Stomach (tissue), 4 donors: ENCODE measurements at regions not wholly inside any gene's neighbourhood (a gene's known extent, or its start where the extent isn't known, plus 50 kb on each side); places are given as distances from the start of the nearest gene placed in this dataset.

ENCODE experiments used
- POLR2A ChIP-seq, 4 donors: fragments of 450-650 bp; IDR thresholded peaks; one replicate each; pipeline ENCODE4 v1.6.1; 2016; ENCODE audit warnings: antibody characterized with exemption in 4 of 4, control low read depth in 2 of 4, mild to moderate bottlenecking in 1 of 4, moderate library complexity in 1 of 4
- TF ChIP-seq, protein P1 (sequence below), 7 experiments: fragments of 450-650 bp in 4 of 7; fragments of 200-600 bp in 3 of 7; sonication (generic) in 3 of 7; IDR thresholded peaks; one replicate each; pipeline ENCODE4 v1.5.1; 2016 to 2019; ENCODE audit warnings: antibody characterized with exemption in 7 of 7, control low read depth in 2 of 7, mild to moderate bottlenecking in 1 of 7

DNA sequence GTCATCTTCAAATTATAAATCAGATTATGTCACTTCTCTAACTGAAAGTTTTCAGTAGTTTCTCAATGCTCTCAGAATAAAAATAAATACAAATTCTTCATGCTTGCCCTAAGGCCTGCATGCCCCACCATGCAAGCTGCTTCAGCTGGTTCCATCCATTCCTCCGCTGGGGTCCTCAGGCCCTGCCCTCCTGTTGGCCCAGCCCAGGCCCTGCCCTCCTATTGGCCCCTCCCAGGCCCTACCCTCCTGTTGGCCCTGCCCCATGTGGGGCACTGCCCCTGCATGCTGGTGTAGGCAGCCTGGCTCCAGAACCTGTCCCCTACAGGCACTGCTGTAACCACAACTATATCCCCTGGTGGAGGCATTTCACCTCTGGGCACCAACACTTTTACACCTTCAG is 109.3 kb upstream of the TCERG1L start:
- TF ChIP-seq, protein P1, sequence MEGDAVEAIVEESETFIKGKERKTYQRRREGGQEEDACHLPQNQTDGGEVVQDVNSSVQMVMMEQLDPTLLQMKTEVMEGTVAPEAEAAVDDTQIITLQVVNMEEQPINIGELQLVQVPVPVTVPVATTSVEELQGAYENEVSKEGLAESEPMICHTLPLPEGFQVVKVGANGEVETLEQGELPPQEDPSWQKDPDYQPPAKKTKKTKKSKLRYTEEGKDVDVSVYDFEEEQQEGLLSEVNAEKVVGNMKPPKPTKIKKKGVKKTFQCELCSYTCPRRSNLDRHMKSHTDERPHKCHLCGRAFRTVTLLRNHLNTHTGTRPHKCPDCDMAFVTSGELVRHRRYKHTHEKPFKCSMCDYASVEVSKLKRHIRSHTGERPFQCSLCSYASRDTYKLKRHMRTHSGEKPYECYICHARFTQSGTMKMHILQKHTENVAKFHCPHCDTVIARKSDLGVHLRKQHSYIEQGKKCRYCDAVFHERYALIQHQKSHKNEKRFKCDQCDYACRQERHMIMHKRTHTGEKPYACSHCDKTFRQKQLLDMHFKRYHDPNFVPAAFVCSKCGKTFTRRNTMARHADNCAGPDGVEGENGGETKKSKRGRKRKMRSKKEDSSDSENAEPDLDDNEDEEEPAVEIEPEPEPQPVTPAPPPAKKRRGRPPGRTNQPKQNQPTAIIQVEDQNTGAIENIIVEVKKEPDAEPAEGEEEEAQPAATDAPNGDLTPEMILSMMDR (IDR thresholded peaks at IDR 0.05) = no peak
- no peak for TF ChIP-seq POLR2A (IDR thresholded peaks at IDR 0.05)
